Amniotic epithelial cell (primary cell): ENCODE measurements at regions not wholly inside any gene's neighbourhood (a gene's known extent, or its start where the extent isn't known, plus 50 kb on each side); places are given as distances from the start of the nearest gene placed in this dataset.
A peak's percentile ranks its signal among the peaks of the same experiment; 100 is the strongest.

Experiments
- DNase-seq: peaks from one replicate; pipeline ENCODE4 v3.0.0-alpha.2; 2010; ENCODE audit warnings: low read depth

- DNase-seq = no peak
These were observed 523.2 kb upstream of the IGFBP3 start for GRCh38 chr7:46444256-46444655.

DNA sequence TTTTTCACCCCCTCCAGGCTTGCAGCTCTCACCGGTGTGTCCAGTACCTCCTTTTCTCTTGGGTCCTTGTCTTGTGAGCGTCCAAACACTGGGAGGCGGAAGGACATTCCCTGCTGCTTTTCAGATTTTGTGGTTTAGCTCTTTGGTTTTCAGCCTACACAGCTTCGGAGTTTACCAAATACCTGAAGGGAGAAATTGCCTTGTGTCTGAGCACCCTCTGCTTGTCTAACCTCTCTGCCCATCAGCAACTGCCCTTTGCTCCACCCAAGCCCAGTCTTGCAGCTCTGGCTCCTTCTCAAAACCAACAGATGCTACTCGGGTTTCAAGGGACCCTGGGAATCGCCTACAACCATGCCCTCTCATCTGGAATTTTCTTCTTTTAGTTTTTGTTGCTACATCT is 519.1 kb upstream of the IGFBP3 start:
- no peak for DNase-seq

DNA sequence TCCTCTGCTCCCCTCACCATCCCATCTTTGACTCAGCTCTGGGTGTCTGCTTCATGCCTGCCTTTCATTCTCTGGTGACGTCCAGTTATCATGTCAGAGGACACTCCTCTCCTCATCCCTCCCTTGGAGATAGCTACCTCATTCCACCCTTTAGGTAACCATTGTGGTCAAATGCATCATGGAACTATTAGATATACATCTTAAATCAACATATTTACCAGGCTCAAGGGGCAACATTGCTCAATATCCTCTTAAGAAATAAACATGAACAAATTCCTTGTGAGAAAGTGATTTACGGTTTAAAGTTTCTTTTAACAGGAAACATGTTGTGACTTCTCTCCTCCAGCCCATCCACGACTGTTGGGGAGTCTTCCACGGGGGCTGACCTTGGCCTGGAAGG is 511.6 kb upstream of the IGFBP3 start:
- DNase-seq = peak; percentile 98

DNA sequence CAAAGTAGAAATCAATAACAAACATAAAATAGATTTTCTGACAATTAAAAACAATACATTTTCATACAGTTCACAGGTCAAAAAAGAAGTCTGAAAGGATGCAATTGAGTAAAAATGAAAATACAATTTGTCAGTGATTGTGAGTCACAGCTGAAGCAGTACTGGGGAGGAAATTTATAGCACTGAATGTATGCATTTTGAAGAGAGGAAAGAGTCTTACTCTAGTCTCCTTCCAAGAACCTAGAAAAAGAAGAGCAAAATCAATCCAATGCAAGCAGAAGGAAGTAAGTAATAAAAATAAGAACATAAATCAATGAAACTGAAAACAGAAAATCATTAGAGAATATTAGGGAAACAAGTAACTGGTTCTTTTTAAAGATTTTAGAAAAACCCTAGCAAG is 507.2 kb upstream of the IGFBP3 start:
- no peak for DNase-seq

DNA sequence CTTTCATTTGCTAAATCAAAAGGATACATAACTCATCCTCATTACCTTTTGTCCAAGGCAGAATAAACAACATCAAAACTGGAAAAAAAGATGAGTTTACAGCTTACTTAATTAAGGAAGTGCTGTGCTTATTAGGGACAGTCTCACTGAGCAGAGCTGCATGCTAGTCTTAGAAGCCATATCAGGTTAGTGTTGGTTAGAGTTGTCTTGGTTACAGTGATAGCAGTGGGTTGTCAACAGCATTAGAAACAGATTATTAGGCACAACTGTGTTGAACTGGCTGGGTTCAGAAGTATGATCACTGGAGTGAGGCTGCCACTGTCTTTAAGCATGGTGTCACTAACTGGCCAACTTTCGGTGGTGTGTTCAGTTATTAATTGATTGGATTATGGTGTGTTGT is 503.9 kb upstream of the IGFBP3 start:
- DNase-seq = no peak

- DNase-seq = no peak
These were observed 500.6 kb upstream of the IGFBP3 start for GRCh38 chr7:46421441-46422230.

DNA sequence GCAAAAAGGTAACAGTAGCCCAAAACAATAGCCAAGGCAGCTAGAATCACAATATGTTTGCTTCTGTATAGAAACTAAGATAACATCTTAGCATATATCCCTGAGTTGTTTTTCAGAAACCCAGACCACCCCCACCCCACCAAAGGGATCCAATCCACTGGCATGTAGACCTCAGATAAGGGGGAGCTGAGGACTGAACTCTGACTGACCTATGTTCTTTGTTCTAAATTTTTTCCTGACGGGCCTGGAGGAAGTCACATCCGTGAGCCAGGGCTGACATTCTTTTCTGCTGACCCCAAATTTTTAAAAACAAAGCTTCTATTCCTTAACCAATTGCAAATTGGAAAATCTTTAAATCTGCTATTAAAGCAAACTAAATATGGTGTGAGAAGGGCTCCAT is 493.9 kb upstream of the IGFBP3 start:
- DNase-seq = peak; percentile 60

DNA sequence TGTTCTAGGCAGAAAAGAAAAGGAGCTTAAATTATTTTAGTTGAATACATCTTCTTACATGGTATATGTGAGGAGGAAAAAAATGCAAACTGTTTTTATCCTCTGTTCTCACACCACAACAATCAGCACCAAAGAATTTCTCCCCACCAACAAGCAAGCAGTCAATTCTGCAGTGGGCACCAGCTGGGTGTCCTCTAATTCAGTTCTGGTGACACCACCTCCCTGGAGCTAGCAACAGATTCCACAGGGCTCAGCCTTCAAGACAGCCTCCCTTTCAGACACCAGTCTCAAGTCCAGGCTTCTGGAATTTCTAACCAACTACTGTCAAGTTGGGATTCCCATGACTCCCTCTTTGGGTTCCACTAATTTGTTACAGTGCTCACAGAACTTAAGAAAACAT is 490.2 kb upstream of the IGFBP3 start:
- DNase-seq = no peak

DNA sequence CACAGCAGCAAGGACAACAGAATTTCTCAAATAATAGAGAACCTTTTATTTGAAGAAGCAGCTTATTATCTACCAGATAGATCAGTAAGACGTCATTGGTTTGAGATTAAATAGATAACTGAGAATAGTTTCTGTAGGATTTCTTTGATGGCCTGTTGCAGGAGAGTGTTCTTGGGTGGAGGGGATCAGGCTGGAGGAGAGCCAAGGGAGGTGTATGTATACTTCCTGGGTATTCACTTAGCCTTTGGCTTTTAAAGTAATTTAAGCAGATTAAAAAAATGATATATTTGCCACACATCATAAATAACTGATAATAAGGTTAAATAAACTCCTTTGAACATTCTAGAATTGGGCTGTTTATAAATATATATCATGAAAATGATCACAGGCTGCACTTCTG is 486.1 kb upstream of the IGFBP3 start:
- no peak for DNase-seq

DNA sequence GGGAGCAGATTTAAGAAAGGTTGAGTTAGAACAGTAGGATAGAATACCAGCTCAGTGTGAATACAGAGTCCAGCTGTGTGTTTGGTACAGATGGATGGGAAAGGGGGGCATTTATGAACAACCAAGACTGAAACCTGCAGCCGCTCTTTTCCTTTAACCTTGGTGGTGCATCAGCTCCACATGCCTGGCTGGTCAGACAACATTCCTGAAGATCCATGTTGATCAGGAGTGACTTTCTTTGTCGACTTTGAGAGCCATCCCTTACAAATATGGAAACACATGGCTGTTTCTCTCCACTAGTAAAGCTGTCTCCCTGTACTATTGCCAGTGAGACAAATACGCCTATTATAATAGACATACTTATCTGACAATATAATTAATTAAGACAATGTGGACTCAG is 476.5 kb upstream of the IGFBP3 start:
- DNase-seq = no peak

- DNase-seq = no peak
These were observed 475.4 kb upstream of the IGFBP3 start for GRCh38 chr7:46396481-46396880.

DNA sequence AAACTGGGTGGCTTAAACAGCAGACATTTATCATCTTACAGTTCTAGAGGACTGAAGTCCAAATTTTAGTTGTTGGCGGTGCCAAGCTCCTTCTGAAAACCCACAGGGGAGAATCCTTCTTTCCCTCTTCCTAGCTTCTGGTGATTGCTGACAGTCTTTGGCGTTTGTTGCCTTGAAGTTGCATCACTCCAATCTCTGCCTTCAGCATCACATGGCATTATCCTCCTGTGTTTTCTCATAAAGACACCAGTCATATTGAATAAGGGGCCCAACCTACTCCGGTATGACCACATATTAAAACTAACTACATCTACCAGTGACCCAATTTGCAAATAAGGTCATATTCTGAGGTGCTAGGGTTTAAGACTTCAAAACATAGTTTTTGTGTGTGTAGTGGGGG is 472.1 kb upstream of the IGFBP3 start:
- peak; percentile 68 for DNase-seq

DNA sequence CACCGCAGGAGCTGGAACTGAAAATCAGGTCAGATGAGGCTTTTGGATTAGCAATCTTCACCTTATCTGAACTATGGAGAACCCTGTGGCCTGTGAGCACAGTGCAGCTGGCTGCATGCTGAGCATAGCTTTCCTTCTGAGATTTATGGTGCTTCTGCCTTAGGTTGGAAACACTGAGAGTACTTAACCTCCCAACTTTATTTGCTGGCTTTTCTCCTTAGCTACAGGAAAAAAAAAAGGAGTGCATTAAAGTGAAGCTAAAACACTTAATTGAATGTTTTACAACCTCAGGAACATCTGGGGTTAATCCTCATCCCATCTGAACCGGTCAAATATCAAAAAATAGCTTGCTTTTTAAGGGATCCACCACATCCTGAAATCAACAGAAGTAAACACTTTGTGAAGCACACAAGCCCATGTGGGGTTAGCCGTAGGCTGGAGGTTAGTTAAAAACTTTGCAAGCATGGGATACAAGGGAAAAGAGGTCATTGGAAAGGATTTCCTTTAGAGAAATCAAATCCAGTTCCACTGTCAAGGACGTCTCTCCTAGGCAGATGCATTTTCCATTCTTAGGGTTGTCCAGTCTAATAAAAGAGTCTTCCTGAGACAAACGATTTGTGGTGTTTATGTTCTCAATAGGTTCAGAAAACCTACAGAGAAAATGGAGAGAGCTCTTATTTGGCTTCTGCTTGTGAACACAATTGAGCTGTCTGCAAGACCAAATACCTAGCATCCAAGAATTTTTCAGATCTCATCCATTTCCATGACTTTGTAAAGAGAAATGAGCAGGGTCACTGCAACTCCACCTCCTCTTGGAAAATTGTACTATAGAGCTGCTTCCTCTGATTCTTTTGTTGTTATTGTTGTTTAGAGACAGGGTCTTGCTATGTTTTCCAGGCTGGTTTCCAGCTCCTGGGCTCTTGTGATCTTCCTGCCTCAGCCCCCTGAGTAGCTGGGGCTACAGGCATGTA is 470.4 kb upstream of the IGFBP3 start:
- peak; percentile 89 for DNase-seq

GRCh38 chr7:46390042-46390441 is 469.0 kb upstream of the IGFBP3 start:
- peak; percentile 29 for DNase-seq

DNA sequence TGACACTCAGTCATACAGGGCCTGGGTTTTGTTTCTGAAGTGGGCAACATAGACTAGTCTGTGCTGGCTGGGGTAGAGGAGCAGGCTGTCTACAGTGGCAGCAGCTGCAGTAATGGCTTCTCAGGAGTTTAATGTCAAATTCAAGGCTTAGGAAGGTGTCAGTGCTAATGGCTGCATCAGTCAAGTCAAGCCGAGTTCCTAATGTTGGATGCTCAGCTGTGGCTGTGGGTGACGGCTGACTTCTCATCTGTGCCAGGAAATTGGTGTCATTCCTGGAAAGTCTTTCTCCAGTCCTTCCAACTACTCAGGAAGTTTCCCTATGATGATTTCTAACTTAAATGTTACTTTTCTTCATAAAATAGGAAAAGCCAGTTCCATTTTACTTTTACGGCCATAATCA is 468.1 kb upstream of the IGFBP3 start:
- no peak for DNase-seq

GRCh38 chr7:46387646-46388045 is 466.6 kb upstream of the IGFBP3 start:
- DNase-seq = peak; percentile 83

GRCh38 chr7:46386428-46387399 is 465.6 kb upstream of the IGFBP3 start:
- no peak for DNase-seq

DNA sequence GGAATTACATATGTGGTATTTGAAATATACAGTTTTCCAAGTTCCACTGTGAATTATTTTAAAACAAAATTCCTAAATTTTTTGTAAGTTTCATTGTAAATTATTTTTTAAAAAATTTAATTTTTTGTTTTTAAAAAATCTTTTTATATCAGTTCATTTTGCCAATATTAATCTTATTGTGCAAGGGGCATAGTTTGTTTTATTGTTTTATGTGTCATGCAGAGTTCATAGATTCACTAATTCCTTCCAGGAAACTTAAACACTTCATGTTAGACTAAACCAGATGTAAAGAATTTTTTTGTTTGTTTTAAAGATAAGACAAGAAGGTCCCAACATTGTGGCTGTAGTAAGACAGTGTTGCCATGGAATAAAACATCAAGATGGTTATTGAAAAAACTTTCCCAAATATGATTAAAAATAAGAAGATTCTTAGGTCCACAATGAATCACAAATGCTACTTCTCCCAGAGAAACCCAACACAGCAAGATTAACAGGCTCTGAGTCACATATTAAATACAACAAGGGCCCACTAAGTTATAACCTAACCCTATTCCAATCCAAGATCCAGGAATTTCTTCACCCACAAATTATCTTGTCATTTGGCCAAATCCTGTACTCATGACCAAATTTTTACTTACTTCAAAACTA is 464.7 kb upstream of the IGFBP3 start:
- peak; percentile 90 for DNase-seq

- peak; percentile 66 for DNase-seq
These were observed 462.5 kb upstream of the IGFBP3 start for GRCh38 chr7:46383605-46384004.

- peak; percentile 27 for DNase-seq
These were observed 449.0 kb upstream of the IGFBP3 start for GRCh38 chr7:46369933-46370654.

GRCh38 chr7:46368871-46369270 is 447.8 kb upstream of the IGFBP3 start:
- no peak for DNase-seq
